PC-9 (cell line): ENCODE measurements at regions not wholly inside any gene's neighbourhood (a gene's known extent, or its start where the extent isn't known, plus 50 kb on each side); places are given as distances from the start of the nearest gene placed in this dataset.

Experiments
- BruUV-seq: library from RNA; stranded (reverse); fragments of 400-500 nt; replicated peaks from 2 replicates; lab custom pipeline; 2021; lab: Mats Ljungman, UMichigan
- CTCF ChIA-PET: fragments of 300-600 bp; sonication (Branson Sonifier 250); formaldehyde crosslinking; loops from one replicate; lab custom pipeline; 2022; ENCODE audit warnings: antibody characterized with exemption; lab: Charles Lee
- POLR2A ChIA-PET: fragments of 300-600 bp; sonication (Branson Sonifier 250); formaldehyde crosslinking; loops from one replicate; lab custom pipeline; 2022; ENCODE audit warnings: antibody characterized with exemption; ENCODE audit not compliant: unreplicated experiment; lab: Charles Lee
- DNase-seq, 2 experiments: peaks; one replicate each; pipeline versions ENCODE4 v3.0.0 to v3.0.0-alpha.2; 2015 to 2022; ENCODE audit warnings: mixed read lengths in 1 of 2
- H2AFZ ChIP-seq: fragments of 200-600 bp; sonication (generic); 2 replicates; pipeline ENCODE4 v1.8.1; 2017; ENCODE audit warnings: antibody characterized with exemption
- H3F3A ChIP-seq: fragments of 200-600 bp; sonication (generic); 2 replicates; pipeline ENCODE4 v1.8.1; 2017; ENCODE audit warnings: antibody characterized with exemption, mild to moderate bottlenecking, low read depth; ENCODE audit not compliant: insufficient read depth
- H3K27ac ChIP-seq: fragments of 200-600 bp; sonication (generic); 2 replicates; pipeline ENCODE4 v1.6.1; 2016; ENCODE audit warnings: mixed run types
- H3K27me3 ChIP-seq: fragments of 200-600 bp; sonication (generic); 2 replicates; pipeline ENCODE4 v1.6.1; 2016; ENCODE audit warnings: low read depth, mixed run types; ENCODE audit not compliant: insufficient read depth
- H3K36me3 ChIP-seq: fragments of 200-600 bp; sonication (generic); 2 replicates; pipeline ENCODE4 v1.6.1; 2016; ENCODE audit warnings: low read depth, mixed run types
- H3K4me1 ChIP-seq: fragments of 200-600 bp; sonication (generic); replicated peaks from 2 replicates; pipeline ENCODE4 v1.6.1; 2016; ENCODE audit warnings: mixed run types; ENCODE audit not compliant: insufficient read depth
- H3K4me2 ChIP-seq: fragments of 200-600 bp; sonication (generic); 2 replicates; pipeline ENCODE4 v1.6.1; 2017; ENCODE audit warnings: mixed run types
- H3K4me3 ChIP-seq: fragments of 200-600 bp; sonication (generic); 2 replicates; pipeline ENCODE4 v1.6.1; 2016; ENCODE audit warnings: mixed run types
- H3K79me2 ChIP-seq: fragments of 200-600 bp; sonication (generic); 2 replicates; pipeline ENCODE4 v1.6.1; 2017; ENCODE audit warnings: low read depth, mixed run types
- H3K9me2 ChIP-seq: fragments of 200-600 bp; sonication (generic); 2 replicates; pipeline ENCODE4 v1.8.1; 2017; ENCODE audit warnings: mild to moderate bottlenecking; ENCODE audit not compliant: insufficient read depth
- H3K9me3 ChIP-seq: fragments of 200-600 bp; sonication (generic); 2 replicates; pipeline ENCODE4 v1.8.1; 2016; ENCODE audit warnings: low read depth; ENCODE audit not compliant: insufficient read depth
- H4K20me1 ChIP-seq: fragments of 200-600 bp; sonication (generic); 2 replicates; pipeline ENCODE4 v1.8.1; 2017; ENCODE audit not compliant: insufficient read depth
- CTCF ChIP-seq: fragments of 200-600 bp; sonication (generic); conservative IDR thresholded peaks from 2 replicates; pipeline ENCODE4 v1.6.1; 2017; ENCODE audit warnings: mixed run types, antibody characterized with exemption, mild to moderate bottlenecking, moderate library complexity
- EZH2 ChIP-seq: fragments of 200-600 bp; sonication (generic); IDR thresholded peaks from 2 replicates; pipeline ENCODE4 v1.8.0; 2017; ENCODE audit warnings: antibody characterized with exemption, low read depth
- intact Hi-C: fragments of 100-400 bp; cut with micrococcal nuclease; formaldehyde crosslinking; loops from one replicate; pipeline ENCODE4 v1.10.0; 2022; ENCODE audit not compliant: unreplicated experiment

DNA sequence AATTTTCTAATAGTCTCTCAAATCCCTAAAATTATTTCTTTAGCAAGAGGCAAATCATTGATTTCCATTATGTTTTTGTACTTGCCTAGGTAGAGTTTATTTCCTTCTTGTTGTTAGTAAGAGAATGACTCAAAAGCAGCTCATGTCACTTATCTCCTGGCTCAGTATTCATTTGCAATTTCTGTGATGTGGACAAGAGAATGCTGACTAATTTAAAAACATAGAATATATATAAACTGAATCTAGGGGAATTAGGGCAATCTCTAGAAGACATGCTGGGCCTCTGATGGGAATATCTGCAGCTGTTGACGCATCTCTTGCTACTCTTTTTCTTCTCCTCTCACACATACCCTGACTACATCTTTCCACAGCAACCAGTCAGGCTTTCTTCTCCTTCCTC, 130.8 kb upstream of the PRKD1 start:
- POLR2A ChIA-PET = no interaction called here
- Histone ChIP-seq H3F3A (no peaks in the 10 kb centered on the region), H3K4me3 (no peak overlapping the region), H3K4me2 (no peak overlapping the region), H3K4me1 (no peaks in the 10 kb centered on the region), H3K9me2 (no peaks in the 10 kb centered on the region), H3K27ac (no peak overlapping the region), H3K9me3 (no peaks in the 10 kb centered on the region), H3K36me3 (no peaks in the 10 kb centered on the region), H4K20me1 (no peaks in the 10 kb centered on the region), H2AFZ (no peak overlapping the region), H3K79me2 (no peaks in the 10 kb centered on the region), H3K27me3 (no peaks in the 10 kb centered on the region)
- CTCF ChIA-PET = no interaction called here
- no TSS peak for BruUV-seq
- intact Hi-C loops = no loop called here
- TF ChIP-seq EZH2 (no peak), CTCF (no peak)
- no peak for DNase-seq

DNA sequence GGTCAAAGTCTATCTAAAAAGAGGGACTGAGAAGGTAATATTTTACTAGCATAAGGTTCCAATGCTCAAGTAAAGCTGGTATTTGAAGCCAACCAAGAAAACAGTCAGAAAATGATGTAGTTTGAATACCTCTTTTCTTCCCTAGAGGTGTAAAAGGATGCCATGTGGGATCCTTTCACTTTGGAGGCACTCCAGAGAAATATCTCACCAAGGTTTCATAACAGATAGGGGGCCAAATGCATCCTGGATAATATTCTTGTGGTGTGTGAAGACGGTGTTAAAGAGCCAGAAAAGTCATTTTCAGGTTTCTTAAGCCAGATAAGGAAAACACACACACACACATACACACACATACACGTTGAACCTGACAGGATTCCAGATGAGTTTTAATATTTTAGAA, 136.1 kb upstream of the PRKD1 start:
- POLR2A ChIA-PET = no interaction called here
- CTCF ChIA-PET = no interaction called here

DNA sequence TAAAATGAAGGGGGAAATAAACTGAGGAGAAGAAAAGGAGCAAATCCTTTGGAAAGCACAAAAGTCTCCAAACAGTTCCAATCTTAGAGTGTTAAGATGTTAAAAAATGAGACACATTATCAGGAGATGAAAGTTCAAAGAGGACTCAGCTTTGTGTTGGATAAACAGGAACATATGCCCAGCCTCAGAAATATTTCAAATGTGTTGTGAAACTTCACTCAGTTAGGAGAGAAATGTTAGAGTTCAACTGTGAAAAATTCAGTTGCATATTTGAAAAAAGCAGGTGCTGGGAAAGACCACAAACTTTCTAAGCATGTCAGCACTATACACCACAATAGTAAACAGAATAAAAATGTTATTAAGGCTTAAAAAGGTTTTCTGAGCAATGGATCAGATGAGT, 136.8 kb upstream of the PRKD1 start:
- H4K20me1 ChIP-seq = no peaks in the 10 kb centered on the region
- no peak overlapping the region for H3K4me2 ChIP-seq
- no peak for DNase-seq
- H3F3A ChIP-seq = no peaks in the 10 kb centered on the region
- H3K4me1 ChIP-seq = no peaks in the 10 kb centered on the region
- H3K27me3 ChIP-seq = no peaks in the 10 kb centered on the region
- no peak overlapping the region for H3K27ac ChIP-seq
- intact Hi-C loops = no loop called here
- no peak for TF ChIP-seq CTCF
- no peak for TF ChIP-seq EZH2
- CTCF ChIA-PET = no interaction called here
- H3K36me3 ChIP-seq = no peaks in the 10 kb centered on the region
- no peak overlapping the region for H3K4me3 ChIP-seq
- no peaks in the 10 kb centered on the region for H3K9me3 ChIP-seq
- no peak overlapping the region for H2AFZ ChIP-seq
- H3K79me2 ChIP-seq = no peaks in the 10 kb centered on the region
- POLR2A ChIA-PET = no interaction called here
- BruUV-seq = no TSS peak
- H3K9me2 ChIP-seq = no peaks in the 10 kb centered on the region

More for the DNA sequence above, 136.1 kb upstream of the PRKD1 start:
- Histone ChIP-seq H3K9me2 (no peaks in the 10 kb centered on the region), H3K27ac (no peak overlapping the region), H3K4me2 (no peak overlapping the region), H3K36me3 (no peaks in the 10 kb centered on the region), H3F3A (no peaks in the 10 kb centered on the region), H3K4me1 (no peaks in the 10 kb centered on the region), H2AFZ (no peak overlapping the region), H3K79me2 (no peaks in the 10 kb centered on the region), H4K20me1 (no peaks in the 10 kb centered on the region), H3K27me3 (no peaks in the 10 kb centered on the region), H3K9me3 (no peaks in the 10 kb centered on the region), H3K4me3 (no peak overlapping the region)
- DNase-seq = no peak
- BruUV-seq = no TSS peak
- no peak for TF ChIP-seq CTCF
- no peak for TF ChIP-seq EZH2
- intact Hi-C loops = no loop called here
